Mesenchymal stem cell (in vitro differentiated cells and primary cell): ENCODE measurements at regions not wholly inside any gene's neighbourhood (a gene's known extent, or its start where the extent isn't known, plus 50 kb on each side); places are given as distances from the start of the nearest gene placed in this dataset.
"Not testable (repeated sequence)": the region's sequence is repeated elsewhere in the genome, so short reads cannot be mapped to it uniquely, and the experiment has no call there.

ENCODE experiments used
- DNase-seq: peaks from one replicate; pipeline ENCODE4 v3.0.0-alpha.2; 2013
- H2AFZ ChIP-seq: one replicate; pipeline ENCODE4 v1.6.1; 2013; ENCODE audit warnings: low read depth, mild to moderate bottlenecking, control low read depth, inconsistent platforms, low read length, moderate library complexity
- H2AK5ac ChIP-seq: 2 replicates; pipeline ENCODE4 v1.6.1; 2013; ENCODE audit warnings: low read length, moderate library complexity, mild to moderate bottlenecking, inconsistent platforms; ENCODE audit not compliant: severe bottlenecking
- H2BK120ac ChIP-seq: one replicate; pipeline ENCODE4 v1.6.1; 2013; ENCODE audit warnings: low read depth, mild to moderate bottlenecking, inconsistent platforms, low read length, moderate library complexity
- H2BK12ac ChIP-seq, 2 experiments: one replicate each; pipeline ENCODE4 v1.6.1; 2013; ENCODE audit warnings: inconsistent platforms in 2 of 2, low read length in 2 of 2, mild to moderate bottlenecking in 2 of 2, moderate library complexity in 2 of 2, control low read depth in 1 of 2
- H2BK15ac ChIP-seq: one replicate; pipeline ENCODE4 v1.6.1; 2013; ENCODE audit warnings: mild to moderate bottlenecking, low read depth, inconsistent platforms; ENCODE audit not compliant: poor library complexity, severe bottlenecking
- H2BK5ac ChIP-seq: 2 replicates; pipeline ENCODE4 v1.6.1; 2013; ENCODE audit warnings: low read depth, mild to moderate bottlenecking, low read length, control low read depth, inconsistent platforms; ENCODE audit not compliant: poor library complexity, severe bottlenecking
- H3K14ac ChIP-seq, 2 experiments: one replicate each; pipeline ENCODE4 v1.6.1; 2013; ENCODE audit warnings: inconsistent platforms in 2 of 2, low read length in 2 of 2, control low read depth in 1 of 2, mild to moderate bottlenecking in 1 of 2, moderate library complexity in 1 of 2
- H3K18ac ChIP-seq, 2 experiments: one replicate each; pipeline ENCODE4 v1.6.1; 2013; ENCODE audit warnings: inconsistent platforms in 2 of 2, low read length in 2 of 2, control low read depth in 1 of 2, low read depth in 1 of 2, mild to moderate bottlenecking in 1 of 2
- H3K23ac ChIP-seq, 2 experiments: one replicate each; pipeline ENCODE4 v1.6.1; 2013; ENCODE audit warnings: inconsistent platforms in 2 of 2, low read length in 2 of 2, mild to moderate bottlenecking in 2 of 2, moderate library complexity in 2 of 2, control low read depth in 1 of 2
- H3K27ac ChIP-seq: 2 replicates; pipeline ENCODE4 v1.5.1; 2013; ENCODE audit warnings: mild to moderate bottlenecking, moderate library complexity, low read length, control low read depth, inconsistent platforms; ENCODE audit not compliant: poor library complexity, severe bottlenecking
- H3K27me3 ChIP-seq, 2 experiments: 2 replicates each; pipeline versions ENCODE4 v1.6.1 to v1.7.0; 2013; ENCODE audit warnings: low read length in 2 of 2, mild to moderate bottlenecking in 2 of 2, moderate library complexity in 2 of 2, control low read depth in 1 of 2, inconsistent platforms in 1 of 2; ENCODE audit not compliant: control insufficient read depth in 1 of 2, insufficient read depth in 1 of 2
- H3K36me3 ChIP-seq, 2 experiments: 2 replicates each; pipeline versions ENCODE4 v1.6.1 to v1.7.0; 2013; ENCODE audit warnings: low read length in 2 of 2, control low read depth in 1 of 2, inconsistent platforms in 1 of 2, low read depth in 1 of 2, mild to moderate bottlenecking in 1 of 2; ENCODE audit not compliant: insufficient read depth in 2 of 2, control insufficient read depth in 1 of 2
- H3K4ac ChIP-seq, 2 experiments: one replicate each; pipeline ENCODE4 v1.6.1; 2013; ENCODE audit warnings: inconsistent platforms in 2 of 2, low read length in 2 of 2, mild to moderate bottlenecking in 2 of 2, moderate library complexity in 2 of 2, control low read depth in 1 of 2, low read depth in 1 of 2
- H3K4me1 ChIP-seq: 2 replicates; pipeline ENCODE4 v1.6.1; 2013; ENCODE audit warnings: low read depth, low read length, control low read depth; ENCODE audit not compliant: control insufficient read depth, insufficient read depth
- H3K4me2 ChIP-seq: 2 replicates; pipeline ENCODE4 v1.6.1; 2013; ENCODE audit warnings: low read length, mild to moderate bottlenecking, inconsistent platforms; ENCODE audit not compliant: poor library complexity, severe bottlenecking
- H3K4me3 ChIP-seq, 2 experiments: 2 replicates each; pipeline versions ENCODE4 v1.5.1 to v1.7.0; 2013; ENCODE audit warnings: low read length in 2 of 2, mild to moderate bottlenecking in 2 of 2, control low read depth in 1 of 2, low read depth in 1 of 2; ENCODE audit not compliant: insufficient read depth in 1 of 2
- H3K79me1 ChIP-seq: replicated peaks from 2 replicates; pipeline ENCODE4 v1.6.1; 2013; ENCODE audit warnings: mild to moderate bottlenecking, control low read depth, low read length, inconsistent platforms; ENCODE audit not compliant: poor library complexity, severe bottlenecking
- H3K9ac ChIP-seq: 2 replicates; pipeline ENCODE4 v1.7.0; 2013; ENCODE audit warnings: mild to moderate bottlenecking, low read length, moderate library complexity
- H3K9me3 ChIP-seq: 2 replicates; pipeline ENCODE4 v1.7.0; 2013; ENCODE audit warnings: mild to moderate bottlenecking, low read length; ENCODE audit not compliant: control insufficient read depth
- H4K8ac ChIP-seq: one replicate; pipeline ENCODE4 v1.6.1; 2013; ENCODE audit warnings: inconsistent platforms, mild to moderate bottlenecking, low read length, moderate library complexity
- H4K91ac ChIP-seq: one replicate; pipeline ENCODE4 v1.6.1; 2013; ENCODE audit warnings: mild to moderate bottlenecking, low read length, inconsistent platforms
- WGBS: methylation state at CpG from one replicate; pipeline ENCODE4 v1.1.7; 2013; ENCODE audit warnings: mixed read lengths; 5-methylcytosine and 5-hydroxymethylcytosine counted together

- not testable (repeated sequence) for H3K27me3 ChIP-seq, H2AK5ac ChIP-seq, H2BK120ac ChIP-seq, H3K36me3 ChIP-seq, H3K18ac ChIP-seq, H2BK15ac ChIP-seq, H2AFZ ChIP-seq, H4K91ac ChIP-seq, H3K4ac ChIP-seq, H3K79me1 ChIP-seq, H2BK12ac ChIP-seq, H3K4me1 ChIP-seq, H3K4me3 ChIP-seq, H3K14ac ChIP-seq, H3K27ac ChIP-seq, H3K9ac ChIP-seq, DNase-seq, H4K8ac ChIP-seq, H2BK5ac ChIP-seq, H3K4me2 ChIP-seq, H3K23ac ChIP-seq
- peaks cover 39% of the 10 kb centered on the region for H3K9me3 ChIP-seq
- WGBS, result 29% methylated on average over 1 of the region's 1 CpG
Measured at GRCh38 chr22:11027532-11027931, 4500.5 kb upstream of the OR11H1 start.

- peaks cover 37% of the 10 kb centered on the region for H3K9me3 ChIP-seq
- H3K18ac ChIP-seq, H4K91ac ChIP-seq, H4K8ac ChIP-seq, H3K14ac ChIP-seq, H3K36me3 ChIP-seq, H3K27ac ChIP-seq, H3K4me1 ChIP-seq, H2BK5ac ChIP-seq, H3K27me3 ChIP-seq, H3K4me3 ChIP-seq, H3K4me2 ChIP-seq, H3K9ac ChIP-seq, H2AK5ac ChIP-seq, H3K79me1 ChIP-seq, H2AFZ ChIP-seq, H2BK120ac ChIP-seq, H3K4ac ChIP-seq, H2BK15ac ChIP-seq, DNase-seq, H2BK12ac ChIP-seq, H3K23ac ChIP-seq: not testable (repeated sequence)
- 15% methylated on average over 1 of the region's 1 CpG for WGBS
Measured at GRCh38 chr22:11028180-11028579, 4499.8 kb upstream of the OR11H1 start.

- not testable (repeated sequence) for H2BK5ac ChIP-seq, H2AK5ac ChIP-seq, H3K14ac ChIP-seq, H2BK120ac ChIP-seq, H2BK15ac ChIP-seq, DNase-seq, H3K23ac ChIP-seq, H3K18ac ChIP-seq, H3K4me3 ChIP-seq, H3K4me1 ChIP-seq, H3K27ac ChIP-seq, H3K36me3 ChIP-seq, H2BK12ac ChIP-seq, H4K8ac ChIP-seq, H4K91ac ChIP-seq, H3K27me3 ChIP-seq, H3K4ac ChIP-seq, H3K9ac ChIP-seq, H3K79me1 ChIP-seq, H3K4me2 ChIP-seq, H2AFZ ChIP-seq
- 67% methylated on average over 7 of the region's 8 CpGs for WGBS
- peaks cover 41% of the 10 kb centered on the region for H3K9me3 ChIP-seq
Measured at GRCh38 chr22:11029534-11029933, 4498.5 kb upstream of the OR11H1 start.

GRCh38 chr22:11029967-11030366 is 4498.0 kb upstream of the OR11H1 start:
- H3K4me1 ChIP-seq, H2BK12ac ChIP-seq, H2AFZ ChIP-seq, H3K14ac ChIP-seq, H2AK5ac ChIP-seq, H4K8ac ChIP-seq, H3K23ac ChIP-seq, H3K4ac ChIP-seq, H4K91ac ChIP-seq, H3K4me2 ChIP-seq, H2BK120ac ChIP-seq, H3K18ac ChIP-seq, H2BK5ac ChIP-seq, H3K27ac ChIP-seq, H3K79me1 ChIP-seq, H3K4me3 ChIP-seq, DNase-seq, H3K27me3 ChIP-seq, H3K9ac ChIP-seq, H2BK15ac ChIP-seq, H3K36me3 ChIP-seq: not testable (repeated sequence)
- peaks cover 46% of the 10 kb centered on the region for H3K9me3 ChIP-seq
- WGBS, result 66% methylated on average over 6 of the region's 6 CpGs
